ENCODE measurements at regions not wholly inside any gene's neighbourhood (a gene's known extent, or its start where the extent isn't known, plus 50 kb on each side); places are given as distances from the start of the nearest gene placed in this dataset.

DNA sequence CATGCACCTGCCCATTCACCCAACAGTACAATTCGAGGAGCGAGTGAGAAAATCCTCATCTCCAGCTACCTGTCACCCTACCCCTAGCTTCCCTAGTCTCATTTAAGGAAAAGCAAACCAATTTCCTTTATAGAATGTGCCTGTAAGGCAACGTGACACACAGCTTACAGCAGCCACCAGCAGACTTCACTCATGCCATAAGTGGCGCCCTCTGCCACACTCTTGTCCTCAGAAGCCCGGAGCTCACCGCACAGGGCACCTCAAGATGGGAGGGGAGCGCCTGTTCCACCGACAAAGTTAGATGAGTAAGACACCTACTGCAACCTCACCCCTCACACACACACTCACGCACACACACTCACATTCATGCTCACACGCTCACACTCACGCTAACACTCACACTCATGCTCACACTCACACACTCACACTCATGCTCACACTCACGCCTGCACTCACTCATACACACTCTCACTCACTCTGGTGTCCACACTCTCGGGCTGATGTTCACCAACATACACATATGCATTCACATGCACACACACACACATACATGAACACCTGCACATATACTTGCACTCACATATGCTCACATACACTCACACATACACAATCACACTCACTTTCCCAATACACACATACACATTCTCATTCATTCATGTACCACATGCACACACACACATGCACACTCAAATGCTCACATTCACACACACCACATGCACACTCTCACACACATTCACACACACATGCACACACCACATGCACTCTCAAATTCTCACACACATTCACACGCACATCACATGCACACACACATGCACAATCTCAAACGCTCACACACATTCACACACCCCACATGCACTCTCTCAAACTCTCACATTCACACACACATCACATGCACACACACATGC is 170.7 kb downstream of the PSMG1 start:
- Histone ChIP-seq H3K4me3 (replicated peaks in 1 of 3; ENCODE audit: insufficient read depth in 1 of 3, low read depth in 1 of 3, low read length in 3 of 3) (no peak overlapping the region), H3K27me3 (ENCODE audit: control insufficient read depth in 2 of 2, insufficient read depth in 2 of 2, low read length in 2 of 2) (no peaks in the 10 kb centered on the region), H3K9ac (replicated peaks; ENCODE audit: extremely low read depth, insufficient read depth, low read length) (no peak overlapping the region), H2AFZ (ENCODE audit: low read depth, low read length) (no peak overlapping the region), H3K9me1 (replicated peaks; ENCODE audit: control insufficient read depth, extremely low read depth, insufficient read depth, low read length) (no peaks in the 10 kb centered on the region), H3K4me1 (ENCODE audit: control insufficient read depth, extremely low read depth, insufficient read depth, low read length) (no peaks in the 10 kb centered on the region), H3K4me2 (ENCODE audit: insufficient read depth, low read length) (no peak overlapping the region), H3K27ac (ENCODE audit: insufficient read depth, low read depth, low read length) (no peak overlapping the region), H3K9me3 (replicated peaks; ENCODE audit: control insufficient read depth, insufficient read depth, low read length) (no peaks in the 10 kb centered on the region), H3K36me3 (ENCODE audit: control insufficient read depth in 2 of 2, extremely low read depth in 1 of 2, insufficient read depth in 2 of 2, low read length in 2 of 2) (no peaks in the 10 kb centered on the region), H3K79me2 (ENCODE audit: control insufficient read depth, insufficient read depth, low read length) (no peaks in the 10 kb centered on the region), H4K20me1 (replicated peaks; ENCODE audit: control insufficient read depth, extremely low read depth, insufficient read depth, low read length) (no peaks in the 10 kb centered on the region)
- POLR2A ChIA-PET = no interaction called here
- dilution Hi-C loops (cut with MboI; ENCODE audit: extremely low pct_ligation_motif_present, low sequenced_read_pairs) = no loop called here
- no peak for DNase-seq (ENCODE audit: low read depth, low spot score)
- no peak for FAIRE-seq
- no TSS peak for BruUV-seq (replicated peaks)
- CTCF ChIA-PET = no interaction called here
- TF ChIP-seq FOS (IDR thresholded peaks at IDR 0.05; ENCODE audit: borderline replicate concordance, insufficient read depth, low read length) (no peak), JUN (IDR thresholded peaks at IDR 0.05; ENCODE audit: borderline replicate concordance, insufficient read depth, insufficient read length, low read depth) (no peak), EZH2 (IDR thresholded peaks at IDR 0.05; ENCODE audit: borderline replicate concordance, low read depth, low read length, severe bottlenecking) (no peak), POLR2AphosphoS5 (IDR thresholded peaks at IDR 0.05; ENCODE audit: insufficient read depth, low read depth, low read length) (no peak), GATA2 (IDR thresholded peaks at IDR 0.05; ENCODE audit: insufficient read depth, insufficient read length, low read depth, low read length) (no peak), MYC (IDR thresholded peaks at IDR 0.05; ENCODE audit: low read depth, low read length) (no peak)
- TF ChIP-seq, protein P1, sequence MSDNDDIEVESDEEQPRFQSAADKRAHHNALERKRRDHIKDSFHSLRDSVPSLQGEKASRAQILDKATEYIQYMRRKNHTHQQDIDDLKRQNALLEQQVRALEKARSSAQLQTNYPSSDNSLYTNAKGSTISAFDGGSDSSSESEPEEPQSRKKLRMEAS (IDR thresholded peaks at IDR 0.05; ENCODE audit: insufficient read depth, insufficient read length) = no peak
- intact Hi-C loops (cut with micrococcal nuclease) = no loop called here

All from endothelial cell of umbilical vein (primary cell).